Activated CD4-positive, alpha-beta memory T cell treated with anti-CD3 and anti-CD28 coated beads for 36 hours (primary cell): ENCODE measurements at regions not wholly inside any gene's neighbourhood (a gene's known extent, or its start where the extent isn't known, plus 50 kb on each side); places are given as distances from the start of the nearest gene placed in this dataset.

Experiments used
- CTCF ChIA-PET: fragments of 350-600 bp; sonication (Branson Sonifier 250); formaldehyde crosslinking; loops from one replicate; lab custom pipeline; 2021; ENCODE audit warnings: antibody characterized with exemption, inconsistent platforms; lab: Charles Lee
- POLR2A ChIA-PET: fragments of 350-600 bp; sonication (Branson Sonifier 250); formaldehyde crosslinking; loops from one replicate; lab custom pipeline; 2021; ENCODE audit warnings: antibody characterized with exemption; lab: Charles Lee
- DNase-seq: peaks from one replicate; pipeline ENCODE4 v3.0.0-alpha.2; 2020
- H3K27ac Mint-ChIP-seq: one replicate; pipeline ENCODE4 v1.8.0; 2021; ENCODE audit warnings: mixed read lengths
- H3K27me3 Mint-ChIP-seq: one replicate; pipeline ENCODE4 v1.8.0; 2021; ENCODE audit warnings: mixed read lengths
- H3K36me3 Mint-ChIP-seq: one replicate; pipeline ENCODE4 v1.8.0; 2021; ENCODE audit warnings: mixed read lengths
- H3K4me1 Mint-ChIP-seq: one replicate; pipeline ENCODE4 v1.8.0; 2021; ENCODE audit warnings: low read depth, mixed read lengths
- H3K4me3 Mint-ChIP-seq: one replicate; pipeline ENCODE4 v1.8.0; 2021; ENCODE audit warnings: mild to moderate bottlenecking, mixed read lengths
- H3K9me3 Mint-ChIP-seq: one replicate; pipeline ENCODE4 v1.8.0; 2021; ENCODE audit warnings: mixed read lengths
- intact Hi-C: fragments of 100-400 bp; cut with micrococcal nuclease; formaldehyde crosslinking; loops from one replicate; pipeline ENCODE4 v1.15.1; 2023

DNA sequence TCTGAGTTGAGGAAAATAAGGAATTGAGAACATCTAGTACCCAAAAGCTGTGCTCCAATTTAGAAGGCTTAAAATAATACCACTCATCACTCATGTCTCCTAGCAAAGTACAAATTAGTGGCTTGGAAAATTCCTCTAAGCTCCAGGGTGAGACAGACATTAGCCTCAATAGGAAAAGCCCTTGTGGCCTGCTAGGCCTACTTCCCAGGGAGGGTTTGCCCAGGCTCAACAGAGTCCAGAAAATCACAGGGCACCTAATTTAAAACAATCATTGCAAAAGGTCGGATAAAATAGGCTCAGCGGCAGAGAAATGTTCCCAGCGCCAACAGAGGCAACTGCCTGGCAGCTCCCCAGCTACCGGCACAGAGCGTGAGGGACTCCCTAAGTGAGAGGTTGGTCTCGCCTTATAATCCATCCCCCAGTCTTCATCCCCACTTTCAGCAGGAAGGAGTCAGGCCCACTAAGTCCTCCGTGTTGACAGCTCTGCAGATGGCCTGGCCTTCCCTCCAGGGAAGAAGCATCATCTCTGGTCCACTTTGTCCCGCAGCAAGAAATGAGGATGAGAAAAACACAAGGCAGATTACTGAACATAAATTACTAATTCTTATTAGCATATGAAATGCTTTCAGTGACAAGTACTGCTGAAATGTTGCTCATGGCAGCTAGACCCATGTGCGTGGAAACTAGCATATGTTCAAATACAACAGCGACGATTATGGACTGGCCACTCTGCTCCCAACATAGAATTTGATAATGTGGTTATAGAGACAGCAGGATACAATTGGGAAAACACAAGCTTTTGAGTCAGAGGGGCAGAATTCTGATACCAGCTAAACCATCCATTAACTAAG, 1177.7 kb upstream of the AUTS2 start:
- Mint-ChIP-seq H3K9me3 (peaks cover 23% of the 10 kb centered on the region), H3K36me3 (no peaks in the 10 kb centered on the region), H3K4me1 (no peaks in the 10 kb centered on the region), H3K27me3 (no peaks in the 10 kb centered on the region), H3K27ac (no peak overlapping the region), H3K4me3 (no peak overlapping the region)
- intact Hi-C loops: no loop called here
- POLR2A ChIA-PET: no interaction called here
- CTCF ChIA-PET: no interaction called here
- no peak for DNase-seq

DNA sequence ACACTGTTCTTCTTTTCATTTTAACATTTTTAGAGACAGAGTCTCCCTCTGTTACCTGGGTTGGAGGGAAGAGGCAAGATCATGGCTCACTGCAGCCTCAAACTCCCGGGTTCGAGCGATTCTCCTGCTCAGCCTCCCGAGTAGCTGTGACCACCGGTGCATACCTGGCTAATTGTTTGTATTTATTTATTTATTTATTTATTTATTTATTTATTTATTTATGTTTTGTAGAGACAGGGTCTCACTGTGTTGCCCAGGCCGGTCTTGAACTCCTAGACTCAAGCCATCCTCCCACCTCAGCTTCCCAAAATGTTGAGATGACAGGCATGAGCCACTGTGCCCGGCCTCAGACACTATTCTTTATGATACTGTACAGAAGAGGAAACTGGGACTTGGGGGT, 1176.6 kb upstream of the AUTS2 start:
- H3K9me3 Mint-ChIP-seq: peaks cover 25% of the 10 kb centered on the region
- intact Hi-C loops: no loop called here
- H3K4me1 Mint-ChIP-seq: no peaks in the 10 kb centered on the region
- H3K36me3 Mint-ChIP-seq: no peaks in the 10 kb centered on the region
- H3K4me3 Mint-ChIP-seq: no peak overlapping the region
- no peak overlapping the region for H3K27ac Mint-ChIP-seq
- no peaks in the 10 kb centered on the region for H3K27me3 Mint-ChIP-seq
- CTCF ChIA-PET: no interaction called here
- POLR2A ChIA-PET: no interaction called here
- DNase-seq: no peak

DNA sequence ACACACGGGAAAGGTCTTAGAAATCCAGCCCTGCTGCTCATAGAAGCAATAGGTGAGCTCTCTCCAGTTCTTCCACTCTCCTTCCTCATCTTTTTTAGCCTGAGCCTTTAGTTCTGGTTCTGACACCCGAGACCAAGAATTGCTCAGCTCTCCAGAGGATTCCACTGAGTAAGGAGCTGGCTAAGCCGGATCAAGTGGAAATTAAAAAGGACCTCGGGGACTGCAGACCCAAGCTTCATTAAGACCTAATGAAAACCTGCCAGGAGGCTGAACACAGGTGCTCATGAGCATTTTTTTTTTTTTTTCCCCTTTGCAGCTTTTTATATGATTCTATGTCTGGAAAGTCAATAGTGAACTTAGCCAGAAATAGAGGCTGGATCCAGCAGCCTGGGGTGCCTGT, 1176.0 kb upstream of the AUTS2 start:
- Mint-ChIP-seq H3K36me3 (no peaks in the 10 kb centered on the region), H3K4me1 (no peaks in the 10 kb centered on the region), H3K27me3 (no peaks in the 10 kb centered on the region), H3K4me3 (no peak overlapping the region), H3K27ac (no peak overlapping the region), H3K9me3 (peaks cover 26% of the 10 kb centered on the region)
- no peak for DNase-seq
- POLR2A ChIA-PET: no interaction called here
- intact Hi-C loops: no loop called here
- CTCF ChIA-PET: no interaction called here

DNA sequence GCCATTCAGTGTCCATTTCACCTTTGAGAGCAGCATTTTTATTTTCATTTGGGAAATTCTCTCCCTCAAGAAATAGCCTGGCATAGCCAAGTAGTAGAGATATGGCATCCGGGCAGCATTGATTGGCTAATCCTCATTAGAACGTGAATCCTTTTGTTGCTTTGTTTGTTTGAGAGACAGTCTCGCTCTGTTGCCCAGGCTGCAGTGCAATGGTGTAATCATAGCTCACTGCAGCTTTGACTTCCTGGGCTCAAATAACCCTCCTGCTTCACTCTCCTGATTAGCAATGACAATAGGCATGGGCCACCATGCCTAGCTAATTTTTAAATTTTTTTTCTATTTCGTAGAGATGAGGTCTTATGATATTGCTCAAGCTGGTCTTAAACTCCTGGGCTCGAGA, 1174.9 kb upstream of the AUTS2 start:
- intact Hi-C loops: no loop called here
- peaks cover 28% of the 10 kb centered on the region for H3K9me3 Mint-ChIP-seq
- no peaks in the 10 kb centered on the region for H3K4me1 Mint-ChIP-seq
- DNase-seq: no peak
- ChIA-PET POLR2A (no interaction called here), CTCF (no interaction called here)
- no peak overlapping the region for H3K27ac Mint-ChIP-seq
- no peaks in the 10 kb centered on the region for H3K36me3 Mint-ChIP-seq
- H3K4me3 Mint-ChIP-seq: no peak overlapping the region
- no peaks in the 10 kb centered on the region for H3K27me3 Mint-ChIP-seq

DNA sequence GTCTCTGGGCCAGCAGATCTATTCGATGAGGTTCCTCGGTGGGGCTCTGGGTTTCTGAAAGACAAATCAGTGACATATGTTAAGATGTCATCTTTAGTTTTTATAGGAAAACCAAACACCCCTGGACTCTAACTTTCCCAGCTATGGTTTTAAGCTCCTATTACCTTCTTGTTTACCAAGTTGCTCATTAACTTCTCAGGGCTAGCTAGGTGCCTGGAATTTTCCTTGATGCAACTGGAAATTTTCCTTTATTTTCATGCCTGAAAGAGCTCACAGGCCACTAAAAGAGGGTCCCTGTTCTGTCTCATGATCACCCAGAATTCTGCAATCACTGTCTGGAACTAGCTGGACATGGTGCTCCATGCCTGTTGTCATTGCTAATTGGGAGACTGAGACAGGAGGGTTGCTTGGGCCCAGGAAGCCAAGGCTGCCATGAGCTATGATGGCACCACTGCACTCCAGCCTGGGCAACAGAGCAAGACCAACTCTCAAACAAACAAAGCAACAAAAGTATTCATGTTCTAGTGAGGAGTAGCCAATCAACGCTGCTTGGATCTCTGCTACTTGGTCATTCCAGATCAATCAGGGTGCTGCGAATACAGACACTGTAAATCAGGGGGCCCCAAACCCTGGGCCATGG, 1173.5 kb upstream of the AUTS2 start:
- ChIA-PET CTCF (no interaction called here), POLR2A (no interaction called here)
- intact Hi-C loops: no loop called here
- Mint-ChIP-seq H3K27me3 (no peaks in the 10 kb centered on the region), H3K4me3 (no peak overlapping the region), H3K9me3 (peaks cover 28% of the 10 kb centered on the region), H3K36me3 (no peaks in the 10 kb centered on the region), H3K27ac (no peak overlapping the region), H3K4me1 (no peaks in the 10 kb centered on the region)
- DNase-seq: no peak

DNA sequence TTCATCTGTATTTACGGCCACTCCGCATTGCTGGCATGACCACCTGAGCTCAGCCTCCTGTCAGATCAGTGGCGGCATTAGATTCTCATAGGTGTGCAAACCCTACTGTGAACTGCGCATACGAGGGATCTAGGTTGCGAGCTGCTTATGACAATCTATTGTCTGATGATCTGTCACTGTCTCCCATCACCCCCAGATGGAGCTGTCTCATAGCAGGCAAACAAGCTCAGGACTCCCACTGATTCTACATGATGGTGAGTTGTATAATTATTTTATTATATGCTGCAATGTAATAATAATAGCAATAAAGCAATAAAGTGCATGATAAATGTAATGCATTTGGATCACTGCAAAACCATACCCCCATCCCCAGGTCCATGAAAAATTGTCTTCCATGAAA, 1172.9 kb upstream of the AUTS2 start:
- Mint-ChIP-seq H3K4me3 (no peak overlapping the region), H3K27ac (no peak overlapping the region), H3K9me3 (peaks cover 25% of the 10 kb centered on the region), H3K4me1 (no peaks in the 10 kb centered on the region), H3K36me3 (no peaks in the 10 kb centered on the region), H3K27me3 (no peaks in the 10 kb centered on the region)
- ChIA-PET POLR2A (no interaction called here), CTCF (no interaction called here)
- DNase-seq: no peak
- intact Hi-C loops: no loop called here

DNA sequence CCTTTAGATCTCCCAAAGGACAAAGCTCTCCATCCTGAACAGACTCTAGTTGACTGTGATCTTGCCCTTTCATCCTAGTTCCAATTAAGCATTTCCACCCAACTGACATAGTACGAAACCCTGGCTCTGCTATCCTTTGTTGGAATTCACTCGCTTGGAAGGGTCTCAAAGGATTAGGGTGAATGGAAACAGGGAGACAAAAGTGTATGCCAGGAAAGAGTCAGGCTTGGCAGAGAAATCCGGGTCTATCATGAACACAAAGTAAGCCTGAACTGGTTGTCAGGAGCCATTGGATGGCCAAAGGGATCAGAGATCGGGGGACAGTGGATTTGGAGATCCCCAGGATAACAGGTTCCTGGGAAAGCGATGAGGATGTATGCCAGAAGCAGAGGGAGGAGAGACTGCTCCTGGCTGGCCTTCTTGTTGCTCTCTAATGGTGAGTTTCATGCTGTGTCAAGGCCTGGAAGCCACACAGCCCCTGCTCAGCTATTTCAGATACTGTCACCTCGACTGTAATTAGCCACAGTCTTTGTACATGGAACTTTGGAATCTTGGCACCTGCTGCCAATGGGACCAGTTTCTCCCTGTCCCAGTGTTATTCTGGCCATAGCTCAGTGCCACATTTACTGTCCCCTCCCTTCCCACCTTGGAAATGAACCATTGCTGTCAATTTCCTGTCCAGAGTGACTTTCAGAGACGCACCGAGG, 1168.7 kb upstream of the AUTS2 start:
- H3K36me3 Mint-ChIP-seq: no peaks in the 10 kb centered on the region
- ChIA-PET CTCF (no interaction called here), POLR2A (no interaction called here)
- DNase-seq: no peak
- H3K4me1 Mint-ChIP-seq: no peaks in the 10 kb centered on the region
- H3K27me3 Mint-ChIP-seq: no peaks in the 10 kb centered on the region
- no peak overlapping the region for H3K27ac Mint-ChIP-seq
- intact Hi-C loops: no loop called here
- H3K9me3 Mint-ChIP-seq: peaks cover 34% of the 10 kb centered on the region
- no peak overlapping the region for H3K4me3 Mint-ChIP-seq

DNA sequence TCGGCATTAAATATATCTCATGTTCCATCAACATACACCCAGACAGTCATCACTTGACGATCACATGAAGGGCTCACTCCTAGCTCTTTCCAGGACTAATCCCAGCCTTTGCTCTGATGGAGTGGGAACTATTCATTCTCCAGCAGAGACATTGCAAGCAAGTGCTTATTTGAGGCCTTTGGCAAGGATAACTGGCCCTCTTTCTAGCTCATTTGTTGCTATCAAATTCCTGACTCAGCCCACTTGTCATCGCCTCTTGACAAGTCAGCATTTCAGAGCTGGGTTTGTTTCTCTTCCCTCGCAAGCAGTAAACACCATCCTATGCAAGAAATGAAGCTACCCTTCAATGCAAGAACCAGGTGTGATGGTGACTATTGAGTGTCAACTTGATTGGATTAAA, 1165.7 kb upstream of the AUTS2 start:
- no peaks in the 10 kb centered on the region for H3K4me1 Mint-ChIP-seq
- POLR2A ChIA-PET: no interaction called here
- H3K9me3 Mint-ChIP-seq: peaks cover 42% of the 10 kb centered on the region
- DNase-seq: no peak
- H3K4me3 Mint-ChIP-seq: no peak overlapping the region
- H3K36me3 Mint-ChIP-seq: no peaks in the 10 kb centered on the region
- no peak overlapping the region for H3K27ac Mint-ChIP-seq
- CTCF ChIA-PET: no interaction called here
- no peaks in the 10 kb centered on the region for H3K27me3 Mint-ChIP-seq
- intact Hi-C loops: no loop called here

DNA sequence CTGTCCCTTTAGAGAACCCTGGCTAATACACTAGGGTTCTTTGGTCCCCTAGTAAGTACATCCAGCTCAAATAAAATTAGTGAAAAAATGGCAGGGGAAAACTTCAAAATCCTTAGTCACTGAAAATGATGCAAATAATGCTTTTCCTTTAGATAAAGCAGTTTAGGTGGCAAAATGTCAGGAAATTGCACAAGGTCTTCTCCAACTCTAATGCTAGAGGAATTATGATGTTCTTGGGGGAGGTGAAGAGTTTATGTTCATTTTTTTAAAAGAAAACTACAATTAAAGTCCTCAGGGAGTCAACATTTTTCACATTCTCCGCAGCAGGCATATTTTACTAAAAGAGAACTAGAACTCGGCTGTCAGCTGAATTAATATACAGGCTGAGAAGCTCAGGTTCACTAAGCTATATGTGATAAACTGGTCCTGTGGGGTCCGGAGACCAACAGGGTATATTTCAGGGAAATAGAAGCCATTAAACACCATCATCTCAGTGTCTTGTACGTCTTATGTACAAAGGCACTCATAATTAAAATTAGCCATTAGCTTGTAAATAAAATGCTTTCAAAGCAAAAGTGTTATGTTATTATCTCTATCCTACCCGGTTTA, 1164.7 kb upstream of the AUTS2 start:
- POLR2A ChIA-PET: no interaction called here

DNA sequence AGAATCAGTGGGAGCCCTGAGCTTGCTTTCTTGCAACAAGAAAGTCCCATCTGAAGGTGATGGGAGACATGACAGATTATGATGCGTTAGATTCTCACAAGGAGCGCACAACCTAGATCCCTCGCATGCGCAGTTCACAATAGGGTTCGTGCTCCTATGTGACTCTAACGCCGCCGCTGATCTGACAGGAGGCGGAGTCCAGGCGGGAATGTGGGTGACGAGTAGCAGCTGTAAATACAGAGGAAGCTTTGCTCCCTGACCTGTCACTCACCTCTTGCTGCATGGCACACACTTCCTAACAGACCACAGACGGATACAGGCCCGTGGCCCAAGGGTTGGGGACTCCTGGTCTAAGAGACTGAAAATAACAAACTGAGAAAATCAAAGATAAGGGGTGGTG, 1163.4 kb upstream of the AUTS2 start:
- ChIA-PET POLR2A (no interaction called here), CTCF (no interaction called here)
- intact Hi-C loops: no loop called here
- Mint-ChIP-seq H3K9me3 (peaks cover 44% of the 10 kb centered on the region), H3K27ac (no peak overlapping the region), H3K4me1 (no peaks in the 10 kb centered on the region), H3K27me3 (no peaks in the 10 kb centered on the region), H3K4me3 (no peak overlapping the region), H3K36me3 (no peaks in the 10 kb centered on the region)
- no peak for DNase-seq

More for the DNA sequence above, 1164.7 kb upstream of the AUTS2 start:
- CTCF ChIA-PET: no interaction called here
- Mint-ChIP-seq H3K36me3 (no peaks in the 10 kb centered on the region), H3K4me1 (no peaks in the 10 kb centered on the region), H3K9me3 (peaks cover 44% of the 10 kb centered on the region), H3K4me3 (no peak overlapping the region), H3K27ac (no peak overlapping the region), H3K27me3 (no peaks in the 10 kb centered on the region)
- DNase-seq: no peak
- intact Hi-C loops: no loop called here

DNA sequence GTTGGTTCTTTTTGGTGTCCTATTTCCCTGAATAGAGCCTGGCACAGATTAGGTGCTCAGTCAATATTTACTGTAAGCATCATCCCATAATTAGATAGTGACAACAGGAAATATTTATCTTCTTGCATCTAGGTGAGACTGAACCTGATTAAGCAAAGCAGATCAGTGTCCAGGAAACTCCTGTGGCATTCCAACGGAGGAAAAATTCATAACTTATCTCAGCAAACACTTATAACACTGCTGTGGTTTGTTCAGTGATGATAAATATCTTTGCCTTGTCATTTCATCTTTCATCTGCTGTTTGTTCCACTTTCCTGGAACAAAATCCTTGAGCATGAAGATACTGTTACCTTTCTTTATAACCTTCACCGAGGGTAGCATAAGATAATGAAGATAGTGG, 1160.3 kb upstream of the AUTS2 start:
- CTCF ChIA-PET: no interaction called here
- Mint-ChIP-seq H3K36me3 (no peaks in the 10 kb centered on the region), H3K27me3 (no peaks in the 10 kb centered on the region), H3K27ac (no peak overlapping the region), H3K9me3 (peaks cover 44% of the 10 kb centered on the region), H3K4me3 (no peak overlapping the region), H3K4me1 (no peaks in the 10 kb centered on the region)
- POLR2A ChIA-PET: no interaction called here
- no peak for DNase-seq
- intact Hi-C loops: no loop called here

DNA sequence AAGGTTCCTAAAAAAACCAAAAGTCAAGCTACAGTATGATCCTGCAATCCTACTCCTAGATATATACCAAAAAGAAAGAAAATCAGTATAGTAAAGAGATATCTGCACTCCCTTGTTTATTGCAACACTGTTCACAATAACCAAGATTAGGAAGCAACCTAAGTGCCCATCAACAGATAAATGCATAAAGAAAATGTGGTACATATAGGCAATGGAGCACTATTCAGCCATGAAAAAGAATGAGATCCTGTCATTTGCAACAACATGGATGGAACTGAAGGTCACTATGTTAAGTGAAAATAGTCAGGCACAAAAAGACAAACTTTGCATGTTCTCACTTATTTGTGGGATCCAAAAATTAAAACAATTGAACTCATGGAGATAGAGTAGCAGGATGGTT, 1159.5 kb upstream of the AUTS2 start:
- Mint-ChIP-seq H3K36me3 (no peaks in the 10 kb centered on the region), H3K27me3 (no peaks in the 10 kb centered on the region), H3K4me1 (no peaks in the 10 kb centered on the region), H3K27ac (no peak overlapping the region), H3K4me3 (no peak overlapping the region), H3K9me3 (peaks cover 45% of the 10 kb centered on the region)
- intact Hi-C loops: no loop called here
- ChIA-PET POLR2A (no interaction called here), CTCF (no interaction called here)
- no peak for DNase-seq
